GM12878 (cell line): ENCODE measurements at regions not wholly inside any gene's neighbourhood (a gene's known extent, or its start where the extent isn't known, plus 50 kb on each side); places are given as distances from the start of the nearest gene placed in this dataset.

Source experiments
- ATAC-seq: fragments of 200-7000 bp; cut with Tn5 transposase; 3 replicates; pipeline ENCODE4 v1.9.1; 2020; ENCODE audit warnings: mild to moderate bottlenecking, moderate library complexity
- BruUV-seq: library from RNA; stranded (reverse); fragments of 400-500 nt; replicated peaks from 2 replicates; lab custom pipeline; 2021; lab: Mats Ljungman, UMichigan
- CTCF ChIA-PET: fragments of 300-600 bp; sonication (Branson Sonifier 250); formaldehyde crosslinking; extraction: SDS; loops from one replicate; lab custom pipeline; 2021; ENCODE audit warnings: inconsistent platforms; lab: Yijun Ruan, JAX
- POLR2A ChIA-PET: fragments of 350-600 bp; formaldehyde crosslinking; extraction: SDS; loops from one replicate; lab custom pipeline; 2021; ENCODE audit warnings: inconsistent platforms; lab: Charles Lee
- RAD21 ChIA-PET: fragments of 300-600 bp; sonication (Branson Sonifier 250); formaldehyde crosslinking; loops from one replicate; lab custom pipeline; 2023; ENCODE audit warnings: antibody characterized with exemption; ENCODE audit not compliant: unreplicated experiment; lab: Charles Lee
- SMC1A ChIA-PET: fragments of 300-600 bp; sonication (Branson Sonifier 250); formaldehyde crosslinking; loops from one replicate; lab custom pipeline; 2023; ENCODE audit not compliant: unreplicated experiment, uncharacterized antibody; lab: Charles Lee
- DNase-seq: peaks from one replicate; pipeline ENCODE4 v3.0.0-alpha.2; 2011; ENCODE audit warnings: low read depth, low spot score
- FAIRE-seq: peaks from 3 replicates; lab custom pipeline; 2011; peaks lifted over from hg19 to GRCh38; lab: Jason Lieb, UNC
- H2AFZ ChIP-seq: 2 replicates; pipeline ENCODE4 v1.6.0; 2011; ENCODE audit warnings: low read depth, low read length, control low read depth; ENCODE audit not compliant: control insufficient read depth
- H3K27ac ChIP-seq: 2 replicates; pipeline ENCODE4 v1.5.1; 2011; ENCODE audit warnings: control low read depth; ENCODE audit not compliant: control insufficient read depth, insufficient read depth
- H3K27me3 ChIP-seq, 2 experiments: replicated peaks in 1 of 2; 2 replicates each; pipeline versions ENCODE4 v1.6.0 to v1.6.1; 2011; ENCODE audit warnings: low read length in 1 of 2; ENCODE audit not compliant: control insufficient read depth in 2 of 2, insufficient read depth in 2 of 2
- H3K36me3 ChIP-seq, 2 experiments: 2 replicates each; pipeline ENCODE4 v1.5.1; 2011; ENCODE audit warnings: low read length in 1 of 2; ENCODE audit not compliant: control insufficient read depth in 2 of 2, insufficient read depth in 2 of 2
- H3K4me1 ChIP-seq: 2 replicates; pipeline ENCODE4 v1.6.1; 2011; ENCODE audit warnings: mild to moderate bottlenecking, low read length, moderate library complexity, mixed read lengths; ENCODE audit not compliant: control insufficient read depth, insufficient read depth
- H3K4me2 ChIP-seq: 2 replicates; pipeline ENCODE4 v1.6.0; 2011; ENCODE audit warnings: control low read depth; ENCODE audit not compliant: control insufficient read depth, insufficient read depth
- H3K4me3 ChIP-seq: fragments of 200-600 bp; sonication (generic); 2 replicates; pipeline ENCODE4 v1.5.1; 2016
- H3K79me2 ChIP-seq: 2 replicates; pipeline ENCODE4 v1.6.0; 2011; ENCODE audit warnings: low read length; ENCODE audit not compliant: control insufficient read depth, insufficient read depth
- H3K9ac ChIP-seq: 2 replicates; pipeline ENCODE4 v1.8.0; 2011; ENCODE audit warnings: low read length, control low read depth, mixed read lengths; ENCODE audit not compliant: control insufficient read depth, insufficient read depth
- H3K9me3 ChIP-seq: replicated peaks from 3 replicates; pipeline ENCODE4 v1.5.1; 2011; ENCODE audit warnings: mild to moderate bottlenecking, low read length; ENCODE audit not compliant: control insufficient read depth, insufficient read depth
- H4K20me1 ChIP-seq: 2 replicates; pipeline ENCODE4 v1.6.0; 2011; ENCODE audit not compliant: control insufficient read depth, insufficient read depth
- BRCA1 ChIP-seq: IDR thresholded peaks from 2 replicates; pipeline ENCODE4 v1.6.1; 2011; ENCODE audit warnings: low read depth, low read length, improper control_type of control experiment
- HCFC1 ChIP-seq: fragments of 150-350 bp; IDR thresholded peaks from 2 replicates; pipeline ENCODE4 v1.6.1; 2014; ENCODE audit warnings: low read length
- NFYB ChIP-seq: IDR thresholded peaks from 2 replicates; pipeline ENCODE4 v1.6.1; 2011; ENCODE audit warnings: low read depth, mild to moderate bottlenecking, low read length, improper control_type of control experiment, moderate library complexity; ENCODE audit not compliant: insufficient read depth
- POLR2AphosphoS2 ChIP-seq: IDR thresholded peaks from 2 replicates; pipeline ENCODE4 v1.6.1; 2011; ENCODE audit warnings: low read depth, mild to moderate bottlenecking, low read length, improper control_type of control experiment, moderate library complexity
- RBBP5 ChIP-seq: fragments of 200-600 bp; sonication (generic); conservative IDR thresholded peaks from 2 replicates; pipeline ENCODE4 v1.6.1; 2016
- TCF12 ChIP-seq: IDR thresholded peaks from 2 replicates; pipeline ENCODE4 v1.6.1; 2011; ENCODE audit warnings: low read depth, mild to moderate bottlenecking, low read length
- TCF3 ChIP-seq: IDR thresholded peaks from 2 replicates; pipeline ENCODE4 v1.6.1; 2012; ENCODE audit warnings: low read depth, mild to moderate bottlenecking, low read length, borderline replicate concordance; ENCODE audit not compliant: insufficient read depth
- ZNF622 ChIP-seq: fragments of 450-650 bp; IDR thresholded peaks from 2 replicates; pipeline ENCODE4 v1.6.1; 2017; ENCODE audit warnings: mild to moderate bottlenecking, inconsistent platforms
- WGBS: methylation state at CpG from one replicate; pipeline ENCODE4 v1.1.6; 2016; ENCODE audit warnings: low lambda C conversion rate; ENCODE audit not compliant: insufficient replicate concordance, insufficient coverage; ENCODE audit errors: missing lambda C conversion rate; 5-methylcytosine and 5-hydroxymethylcytosine counted together
- in situ Hi-C: fragments of 300-500 bp; cut with MboI; formaldehyde crosslinking; loops from 9 replicates; pipeline ENCODE4 v1.14.3; 2018; ENCODE audit warnings: mixed read lengths
- intact Hi-C: fragments of 100-400 bp; cut with micrococcal nuclease; formaldehyde crosslinking; loops from one replicate; pipeline ENCODE4 v1.14.2; 2022; ENCODE audit not compliant: unreplicated experiment
- TF ChIP-seq, protein P1 (sequence below): fragments of 150-350 bp; IDR thresholded peaks from 2 replicates; pipeline ENCODE4 v1.6.1; 2014; ENCODE audit warnings: mild to moderate bottlenecking, low read depth, low read length
- TF ChIP-seq, protein P2 (sequence below): fragments of 450-650 bp; IDR thresholded peaks from 2 replicates; pipeline ENCODE4 v1.6.1; 2018; ENCODE audit warnings: borderline replicate concordance, mild to moderate bottlenecking; ENCODE audit not compliant: partially characterized antibody
- TF ChIP-seq, protein P3 (sequence below): fragments of 450-650 bp; formaldehyde crosslinking; IDR thresholded peaks from 2 replicates; pipeline ENCODE4 v1.4.0; 2020; ENCODE audit warnings: mild to moderate bottlenecking, moderate library complexity

DNA sequence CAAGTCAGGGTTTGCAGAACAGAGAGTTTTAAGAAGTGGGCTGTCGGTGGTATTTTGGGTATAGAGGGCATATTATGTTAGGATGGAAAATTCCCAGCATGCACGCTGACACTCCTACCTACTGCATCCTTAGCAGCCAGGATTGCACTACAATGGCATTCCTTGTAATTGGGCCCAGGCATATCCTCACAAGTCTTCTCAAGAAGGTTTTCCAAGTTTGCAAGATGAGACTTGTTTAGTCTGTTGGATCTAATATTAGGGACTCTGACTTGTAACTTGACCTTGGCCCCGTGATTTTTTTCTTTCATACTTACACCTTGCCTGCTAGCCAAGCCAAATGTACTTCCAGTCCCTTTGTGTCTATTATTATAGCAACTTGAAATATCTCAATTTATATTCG, 335.7 kb upstream of the HTR2A start:
- Histone ChIP-seq H3K4me1 (no peaks in the 10 kb centered on the region), H4K20me1 (no peaks in the 10 kb centered on the region), H3K9me3 (no peaks in the 10 kb centered on the region), H3K9ac (no peak overlapping the region), H3K36me3 (no peaks in the 10 kb centered on the region), H3K4me3 (no peak overlapping the region), H2AFZ (no peak overlapping the region), H3K4me2 (no peak overlapping the region), H3K27me3 (no peaks in the 10 kb centered on the region), H3K27ac (no peak overlapping the region), H3K79me2 (no peaks in the 10 kb centered on the region)
- FAIRE-seq (no peak), ATAC-seq (no peak), DNase-seq (no peak)
- BruUV-seq: no TSS peak
- POLR2A ChIA-PET: no interaction called here
- RAD21 ChIA-PET: no interaction called here
- CTCF ChIA-PET: no interaction called here
- TF ChIP-seq BRCA1: no peak
- TF ChIP-seq, protein P1, sequence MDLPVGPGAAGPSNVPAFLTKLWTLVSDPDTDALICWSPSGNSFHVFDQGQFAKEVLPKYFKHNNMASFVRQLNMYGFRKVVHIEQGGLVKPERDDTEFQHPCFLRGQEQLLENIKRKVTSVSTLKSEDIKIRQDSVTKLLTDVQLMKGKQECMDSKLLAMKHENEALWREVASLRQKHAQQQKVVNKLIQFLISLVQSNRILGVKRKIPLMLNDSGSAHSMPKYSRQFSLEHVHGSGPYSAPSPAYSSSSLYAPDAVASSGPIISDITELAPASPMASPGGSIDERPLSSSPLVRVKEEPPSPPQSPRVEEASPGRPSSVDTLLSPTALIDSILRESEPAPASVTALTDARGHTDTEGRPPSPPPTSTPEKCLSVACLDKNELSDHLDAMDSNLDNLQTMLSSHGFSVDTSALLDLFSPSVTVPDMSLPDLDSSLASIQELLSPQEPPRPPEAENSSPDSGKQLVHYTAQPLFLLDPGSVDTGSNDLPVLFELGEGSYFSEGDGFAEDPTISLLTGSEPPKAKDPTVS: no peak
- TF ChIP-seq RBBP5: no peak
- no peak for TF ChIP-seq ZNF622
- no peak for TF ChIP-seq POLR2AphosphoS2
- TF ChIP-seq, protein P2, sequence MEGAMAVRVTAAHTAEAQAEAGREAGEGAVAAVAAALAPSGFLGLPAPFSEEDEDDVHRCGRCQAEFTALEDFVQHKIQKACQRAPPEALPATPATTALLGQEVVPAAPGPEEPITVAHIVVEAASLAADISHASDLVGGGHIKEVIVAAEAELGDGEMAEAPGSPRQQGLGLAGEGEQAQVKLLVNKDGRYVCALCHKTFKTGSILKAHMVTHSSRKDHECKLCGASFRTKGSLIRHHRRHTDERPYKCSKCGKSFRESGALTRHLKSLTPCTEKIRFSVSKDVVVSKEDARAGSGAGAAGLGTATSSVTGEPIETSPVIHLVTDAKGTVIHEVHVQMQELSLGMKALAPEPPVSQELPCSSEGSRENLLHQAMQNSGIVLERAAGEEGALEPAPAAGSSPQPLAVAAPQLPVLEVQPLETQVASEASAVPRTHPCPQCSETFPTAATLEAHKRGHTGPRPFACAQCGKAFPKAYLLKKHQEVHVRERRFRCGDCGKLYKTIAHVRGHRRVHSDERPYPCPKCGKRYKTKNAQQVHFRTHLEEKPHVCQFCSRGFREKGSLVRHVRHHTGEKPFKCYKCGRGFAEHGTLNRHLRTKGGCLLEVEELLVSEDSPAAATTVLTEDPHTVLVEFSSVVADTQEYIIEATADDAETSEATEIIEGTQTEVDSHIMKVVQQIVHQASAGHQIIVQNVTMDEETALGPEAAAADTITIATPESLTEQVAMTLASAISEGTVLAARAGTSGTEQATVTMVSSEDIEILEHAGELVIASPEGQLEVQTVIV: no peak
- no peak for TF ChIP-seq TCF3
- TF ChIP-seq, protein P3, sequence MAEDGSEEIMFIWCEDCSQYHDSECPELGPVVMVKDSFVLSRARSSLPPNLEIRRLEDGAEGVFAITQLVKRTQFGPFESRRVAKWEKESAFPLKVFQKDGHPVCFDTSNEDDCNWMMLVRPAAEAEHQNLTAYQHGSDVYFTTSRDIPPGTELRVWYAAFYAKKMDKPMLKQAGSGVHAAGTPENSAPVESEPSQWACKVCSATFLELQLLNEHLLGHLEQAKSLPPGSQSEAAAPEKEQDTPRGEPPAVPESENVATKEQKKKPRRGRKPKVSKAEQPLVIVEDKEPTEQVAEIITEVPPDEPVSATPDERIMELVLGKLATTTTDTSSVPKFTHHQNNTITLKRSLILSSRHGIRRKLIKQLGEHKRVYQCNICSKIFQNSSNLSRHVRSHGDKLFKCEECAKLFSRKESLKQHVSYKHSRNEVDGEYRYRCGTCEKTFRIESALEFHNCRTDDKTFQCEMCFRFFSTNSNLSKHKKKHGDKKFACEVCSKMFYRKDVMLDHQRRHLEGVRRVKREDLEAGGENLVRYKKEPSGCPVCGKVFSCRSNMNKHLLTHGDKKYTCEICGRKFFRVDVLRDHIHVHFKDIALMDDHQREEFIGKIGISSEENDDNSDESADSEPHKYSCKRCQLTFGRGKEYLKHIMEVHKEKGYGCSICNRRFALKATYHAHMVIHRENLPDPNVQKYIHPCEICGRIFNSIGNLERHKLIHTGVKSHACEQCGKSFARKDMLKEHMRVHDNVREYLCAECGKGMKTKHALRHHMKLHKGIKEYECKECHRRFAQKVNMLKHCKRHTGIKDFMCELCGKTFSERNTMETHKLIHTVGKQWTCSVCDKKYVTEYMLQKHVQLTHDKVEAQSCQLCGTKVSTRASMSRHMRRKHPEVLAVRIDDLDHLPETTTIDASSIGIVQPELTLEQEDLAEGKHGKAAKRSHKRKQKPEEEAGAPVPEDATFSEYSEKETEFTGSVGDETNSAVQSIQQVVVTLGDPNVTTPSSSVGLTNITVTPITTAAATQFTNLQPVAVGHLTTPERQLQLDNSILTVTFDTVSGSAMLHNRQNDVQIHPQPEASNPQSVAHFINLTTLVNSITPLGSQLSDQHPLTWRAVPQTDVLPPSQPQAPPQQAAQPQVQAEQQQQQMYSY (CRISPR knock-in tag): no peak
- no peak for TF ChIP-seq NFYB
- TF ChIP-seq HCFC1: no peak
- no peak for TF ChIP-seq TCF12
- 39% methylated on average over 4 of the region's 4 CpGs for WGBS
- SMC1A ChIA-PET: no interaction called here
- intact Hi-C loops: no loop called here
- in situ Hi-C loops: no loop called here
